Hepatocyte (in vitro differentiated cells): ENCODE measurements at regions not wholly inside any gene's neighbourhood (a gene's known extent, or its start where the extent isn't known, plus 50 kb on each side); places are given as distances from the start of the nearest gene placed in this dataset.

Experiments used
- DNase-seq: peaks from one replicate; pipeline ENCODE4 v3.0.0-alpha.2; 2016; ENCODE audit warnings: low spot score
- H2AFZ ChIP-seq: fragments of 200-600 bp; sonication (generic); 2 replicates; pipeline ENCODE4 v1.6.0; 2016; ENCODE audit warnings: antibody characterized with exemption, mild to moderate bottlenecking
- H3K27ac ChIP-seq: fragments of 200-600 bp; sonication (generic); 2 replicates; pipeline ENCODE4 v1.5.1; 2016; ENCODE audit warnings: mild to moderate bottlenecking
- H3K27me3 ChIP-seq: fragments of 200-600 bp; sonication (generic); 2 replicates; pipeline ENCODE4 v1.6.1; 2016
- H3K36me3 ChIP-seq: fragments of 200-600 bp; sonication (generic); replicated peaks from 2 replicates; pipeline ENCODE4 v1.5.1; 2016; ENCODE audit warnings: low read depth; ENCODE audit not compliant: insufficient read depth
- H3K4me1 ChIP-seq: fragments of 200-600 bp; sonication (generic); 2 replicates; pipeline ENCODE4 v1.5.1; 2016; ENCODE audit warnings: mild to moderate bottlenecking, moderate library complexity; ENCODE audit not compliant: insufficient read depth
- H3K4me2 ChIP-seq: fragments of 200-600 bp; sonication (generic); 2 replicates; pipeline ENCODE4 v1.6.0; 2016
- H3K4me3 ChIP-seq: fragments of 200-600 bp; sonication (generic); 2 replicates; pipeline ENCODE4 v1.5.1; 2016; ENCODE audit warnings: mild to moderate bottlenecking
- H3K79me2 ChIP-seq: fragments of 200-600 bp; sonication (generic); 2 replicates; pipeline ENCODE4 v1.6.0; 2017; ENCODE audit warnings: mild to moderate bottlenecking
- H3K9me2 ChIP-seq: fragments of 200-600 bp; sonication (generic); replicated peaks from 2 replicates; pipeline ENCODE4 v1.6.0; 2017; ENCODE audit warnings: mild to moderate bottlenecking; ENCODE audit not compliant: insufficient read depth
- H3K9me3 ChIP-seq: fragments of 200-600 bp; sonication (generic); 2 replicates; pipeline ENCODE4 v1.5.1; 2016; ENCODE audit warnings: low read depth, mild to moderate bottlenecking
- H4K20me1 ChIP-seq: fragments of 200-600 bp; sonication (generic); 2 replicates; pipeline ENCODE4 v1.6.0; 2016; ENCODE audit warnings: mild to moderate bottlenecking; ENCODE audit not compliant: insufficient read depth, poor library complexity, severe bottlenecking
- EZH2 ChIP-seq: fragments of 200-600 bp; sonication (generic); IDR thresholded peaks from 2 replicates; pipeline ENCODE4 v1.6.1; 2016; ENCODE audit warnings: antibody characterized with exemption, mild to moderate bottlenecking, borderline replicate concordance
- EZH2phosphoT487 ChIP-seq: fragments of 200-600 bp; sonication (generic); IDR thresholded peaks from one replicate; pipeline ENCODE4 v1.6.1; 2018; ENCODE audit warnings: antibody characterized with exemption, mild to moderate bottlenecking, low read depth, moderate library complexity; ENCODE audit not compliant: unreplicated experiment, severe bottlenecking
- WGBS: methylation state at CpG from one replicate; pipeline ENCODE4 v1.1.6; 2016; ENCODE audit warnings: low lambda C conversion rate; ENCODE audit errors: missing lambda C conversion rate; 5-methylcytosine and 5-hydroxymethylcytosine counted together
- TF ChIP-seq, protein P1 (sequence below): fragments of 200-600 bp; sonication (generic); IDR thresholded peaks from 2 replicates; pipeline ENCODE4 v1.5.1; 2016; ENCODE audit warnings: antibody characterized with exemption, mild to moderate bottlenecking; ENCODE audit not compliant: poor library complexity

DNA sequence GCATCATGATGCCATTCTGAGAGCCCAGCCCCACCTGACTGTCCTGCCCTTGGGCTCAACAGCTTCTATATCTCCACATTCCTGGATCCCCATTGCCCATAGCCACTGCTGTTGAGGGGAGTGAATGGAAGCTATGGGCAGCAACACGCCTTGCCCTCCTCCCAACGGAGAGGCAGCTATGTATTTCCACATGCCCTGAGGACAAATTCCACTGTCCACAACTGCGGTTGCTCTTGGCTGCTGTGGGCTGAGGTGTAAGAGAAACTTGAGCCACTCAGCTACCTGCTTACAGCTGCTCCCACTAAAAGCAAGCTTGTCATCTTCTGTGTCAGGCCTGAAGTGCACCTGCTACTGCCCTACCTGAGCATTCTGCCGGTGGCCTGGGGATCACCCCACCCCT, 222.9 kb downstream of the PSAT1 start:
- no peaks in the 10 kb centered on the region for H3K9me3 ChIP-seq
- H3K36me3 ChIP-seq, result no peaks in the 10 kb centered on the region
- no peak for DNase-seq
- H2AFZ ChIP-seq, result no peak overlapping the region
- H3K4me1 ChIP-seq, result no peaks in the 10 kb centered on the region
- no peak overlapping the region for H3K27ac ChIP-seq
- no peak overlapping the region for H3K4me3 ChIP-seq
- no peaks in the 10 kb centered on the region for H3K79me2 ChIP-seq
- no peaks in the 10 kb centered on the region for H4K20me1 ChIP-seq
- no peaks in the 10 kb centered on the region for H3K9me2 ChIP-seq
- H3K4me2 ChIP-seq, result no peak overlapping the region
- no peak for TF ChIP-seq EZH2
- TF ChIP-seq, protein P1, sequence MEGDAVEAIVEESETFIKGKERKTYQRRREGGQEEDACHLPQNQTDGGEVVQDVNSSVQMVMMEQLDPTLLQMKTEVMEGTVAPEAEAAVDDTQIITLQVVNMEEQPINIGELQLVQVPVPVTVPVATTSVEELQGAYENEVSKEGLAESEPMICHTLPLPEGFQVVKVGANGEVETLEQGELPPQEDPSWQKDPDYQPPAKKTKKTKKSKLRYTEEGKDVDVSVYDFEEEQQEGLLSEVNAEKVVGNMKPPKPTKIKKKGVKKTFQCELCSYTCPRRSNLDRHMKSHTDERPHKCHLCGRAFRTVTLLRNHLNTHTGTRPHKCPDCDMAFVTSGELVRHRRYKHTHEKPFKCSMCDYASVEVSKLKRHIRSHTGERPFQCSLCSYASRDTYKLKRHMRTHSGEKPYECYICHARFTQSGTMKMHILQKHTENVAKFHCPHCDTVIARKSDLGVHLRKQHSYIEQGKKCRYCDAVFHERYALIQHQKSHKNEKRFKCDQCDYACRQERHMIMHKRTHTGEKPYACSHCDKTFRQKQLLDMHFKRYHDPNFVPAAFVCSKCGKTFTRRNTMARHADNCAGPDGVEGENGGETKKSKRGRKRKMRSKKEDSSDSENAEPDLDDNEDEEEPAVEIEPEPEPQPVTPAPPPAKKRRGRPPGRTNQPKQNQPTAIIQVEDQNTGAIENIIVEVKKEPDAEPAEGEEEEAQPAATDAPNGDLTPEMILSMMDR, result no peak
- TF ChIP-seq EZH2phosphoT487, result no peak
- H3K27me3 ChIP-seq, result no peaks in the 10 kb centered on the region
- 94% methylated on average over 4 of the region's 4 CpGs for WGBS

DNA sequence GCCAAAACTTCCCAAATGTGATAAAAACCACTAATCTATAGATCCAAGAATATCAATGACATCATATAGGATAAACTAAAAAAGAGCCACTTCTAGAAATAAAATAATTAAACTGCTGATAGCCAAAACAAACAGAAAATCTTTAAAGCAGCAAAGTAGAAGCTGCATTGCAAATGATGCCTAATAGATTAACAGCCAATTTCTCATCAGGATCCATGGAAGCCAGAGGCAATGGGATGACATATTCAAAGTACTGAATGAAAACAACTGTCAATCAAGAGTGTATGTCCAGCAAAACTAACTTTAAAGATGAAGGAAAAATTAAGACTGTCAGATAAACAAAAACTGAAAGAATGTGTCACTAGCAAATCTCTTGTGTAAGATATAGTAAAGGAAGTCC, 224.8 kb downstream of the PSAT1 start:
- H4K20me1 ChIP-seq, result no peaks in the 10 kb centered on the region
- no peak overlapping the region for H3K27ac ChIP-seq
- H2AFZ ChIP-seq, result no peak overlapping the region
- no peaks in the 10 kb centered on the region for H3K9me3 ChIP-seq
- TF ChIP-seq, protein P1, result no peak
- no peak for TF ChIP-seq EZH2phosphoT487
- TF ChIP-seq EZH2, result no peak
- no peaks in the 10 kb centered on the region for H3K4me1 ChIP-seq
- no peak overlapping the region for H3K4me2 ChIP-seq
- DNase-seq, result no peak
- H3K36me3 ChIP-seq, result no peaks in the 10 kb centered on the region
- H3K9me2 ChIP-seq, result no peaks in the 10 kb centered on the region
- H3K79me2 ChIP-seq, result no peaks in the 10 kb centered on the region
- no peaks in the 10 kb centered on the region for H3K27me3 ChIP-seq
- no peak overlapping the region for H3K4me3 ChIP-seq

DNA sequence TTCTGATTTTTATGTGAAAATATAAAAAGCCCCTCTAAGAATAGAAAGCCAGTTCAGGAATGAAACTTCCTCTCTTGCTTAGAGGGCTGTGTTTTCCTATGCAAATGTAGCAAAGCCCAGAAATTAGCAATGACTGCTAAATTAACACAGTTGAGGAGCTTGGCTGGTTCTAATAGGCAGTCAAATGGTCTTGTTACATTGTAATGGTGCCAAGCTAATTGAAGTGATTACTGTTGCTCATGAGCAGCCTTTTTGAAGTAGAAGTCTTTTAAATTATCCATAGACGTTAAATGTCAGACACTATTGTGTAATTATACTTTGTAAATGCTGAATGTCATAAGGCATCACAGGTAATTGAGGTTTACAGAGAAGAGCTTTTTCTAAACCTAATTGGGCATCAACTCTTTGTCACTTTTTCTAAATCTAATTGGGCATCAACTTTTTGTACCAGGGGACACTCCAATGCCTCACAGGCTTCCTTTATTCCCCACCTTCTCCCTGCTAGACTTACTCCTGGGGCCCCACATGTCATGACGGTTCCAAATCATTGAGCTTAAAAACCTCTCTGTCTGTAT, 229.1 kb downstream of the PSAT1 start:
- no peak overlapping the region for H3K4me2 ChIP-seq
- WGBS, result 83% methylated on average over 2 of the region's 2 CpGs
- no peaks in the 10 kb centered on the region for H3K79me2 ChIP-seq
- H3K9me3 ChIP-seq, result no peaks in the 10 kb centered on the region
- no peak overlapping the region for H3K4me3 ChIP-seq
- H3K27me3 ChIP-seq, result no peaks in the 10 kb centered on the region
- H3K4me1 ChIP-seq, result no peaks in the 10 kb centered on the region
- no peaks in the 10 kb centered on the region for H4K20me1 ChIP-seq
- no peak for DNase-seq
- H3K27ac ChIP-seq, result no peak overlapping the region
- H3K36me3 ChIP-seq, result no peaks in the 10 kb centered on the region
- no peaks in the 10 kb centered on the region for H3K9me2 ChIP-seq
- no peak overlapping the region for H2AFZ ChIP-seq
- TF ChIP-seq, protein P1, result no peak
- TF ChIP-seq EZH2 (no peak), EZH2phosphoT487 (no peak)

DNA sequence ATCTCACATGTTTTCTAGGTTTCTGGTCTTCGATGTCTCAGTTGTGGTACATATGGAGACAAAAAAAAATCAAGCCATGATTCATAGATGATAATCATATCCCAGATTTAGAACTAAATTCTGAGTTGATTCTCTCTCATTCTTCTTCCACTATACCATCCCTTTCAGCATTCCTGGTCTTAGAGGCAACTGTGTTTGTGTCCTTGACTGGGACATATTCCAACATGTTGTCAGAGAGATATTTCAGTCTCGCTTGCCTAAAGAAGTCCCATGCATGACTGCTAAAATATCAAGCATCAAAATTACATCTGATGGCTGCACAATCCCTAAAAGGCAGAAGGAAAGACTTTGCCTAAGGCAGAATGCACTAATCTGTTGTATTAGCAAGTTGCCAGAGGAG, 236.6 kb downstream of the PSAT1 start:
- Histone ChIP-seq H3K36me3 (no peaks in the 10 kb centered on the region), H3K27ac (no peak overlapping the region), H3K4me1 (no peaks in the 10 kb centered on the region), H3K4me3 (no peak overlapping the region), H3K79me2 (no peaks in the 10 kb centered on the region), H3K9me3 (no peaks in the 10 kb centered on the region), H3K9me2 (no peaks in the 10 kb centered on the region), H3K27me3 (no peaks in the 10 kb centered on the region), H4K20me1 (no peaks in the 10 kb centered on the region), H3K4me2 (no peak overlapping the region), H2AFZ (no peak overlapping the region)
- 74% methylated on average over 2 of the region's 2 CpGs for WGBS
- TF ChIP-seq EZH2 (no peak), EZH2phosphoT487 (no peak)
- TF ChIP-seq, protein P1, result no peak
- DNase-seq, result no peak
